RCC 7860 (cell line): ENCODE measurements at regions not wholly inside any gene's neighbourhood (a gene's known extent, or its start where the extent isn't known, plus 50 kb on each side); places are given as distances from the start of the nearest gene placed in this dataset.
"Not testable (repeated sequence)": the region's sequence is repeated elsewhere in the genome, so short reads cannot be mapped to it uniquely, and the experiment has no call there.

Experiments used
- DNase-seq: peaks from one replicate; pipeline ENCODE4 v3.0.0-alpha.2; 2015; ENCODE audit warnings: low spot score
- FAIRE-seq: peaks from 2 replicates; lab custom pipeline; 2012; peaks lifted over from hg19 to GRCh38; lab: Jason Lieb, UNC

DNA sequence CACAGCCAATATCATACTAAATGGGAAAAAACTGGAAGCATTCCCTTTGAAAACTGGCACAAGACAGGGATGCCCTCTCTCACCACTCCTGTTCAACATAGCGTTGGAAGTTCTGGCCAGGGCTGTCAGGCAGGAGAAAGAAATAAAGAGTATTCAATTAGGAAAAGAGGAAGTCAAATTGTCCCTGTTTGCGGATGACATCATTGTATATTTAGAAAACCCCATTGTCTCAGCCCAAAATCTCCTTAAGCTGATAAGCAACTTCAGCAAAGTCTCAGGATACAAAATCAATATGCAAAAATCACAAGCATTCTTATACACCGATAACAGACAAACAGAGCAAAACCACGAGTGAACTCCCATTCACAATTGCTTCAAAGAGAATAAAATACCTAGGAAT, 283.4 kb downstream of the TSN start:
- not testable (repeated sequence) for DNase-seq, FAIRE-seq

DNA sequence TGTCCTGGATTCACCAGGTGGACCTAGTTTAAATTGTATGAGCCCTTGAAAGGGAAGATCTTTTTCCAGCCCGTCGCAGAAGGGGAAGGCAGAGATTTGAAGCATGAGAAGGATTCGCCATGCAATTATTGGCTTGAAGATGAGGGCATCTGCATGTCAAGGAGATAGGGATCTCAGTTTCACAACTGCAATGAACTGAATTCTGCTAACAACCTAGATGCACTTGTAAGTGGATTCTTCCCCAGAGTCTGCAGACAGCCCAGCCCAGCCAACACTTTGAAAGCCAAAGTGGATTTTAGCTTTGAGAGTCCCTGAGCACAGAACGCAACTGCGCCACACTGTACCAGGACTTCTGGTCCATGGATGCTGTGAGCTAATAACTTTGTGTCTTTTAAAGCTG, 286.0 kb downstream of the TSN start:
- FAIRE-seq = no peak
- no peak for DNase-seq

DNA sequence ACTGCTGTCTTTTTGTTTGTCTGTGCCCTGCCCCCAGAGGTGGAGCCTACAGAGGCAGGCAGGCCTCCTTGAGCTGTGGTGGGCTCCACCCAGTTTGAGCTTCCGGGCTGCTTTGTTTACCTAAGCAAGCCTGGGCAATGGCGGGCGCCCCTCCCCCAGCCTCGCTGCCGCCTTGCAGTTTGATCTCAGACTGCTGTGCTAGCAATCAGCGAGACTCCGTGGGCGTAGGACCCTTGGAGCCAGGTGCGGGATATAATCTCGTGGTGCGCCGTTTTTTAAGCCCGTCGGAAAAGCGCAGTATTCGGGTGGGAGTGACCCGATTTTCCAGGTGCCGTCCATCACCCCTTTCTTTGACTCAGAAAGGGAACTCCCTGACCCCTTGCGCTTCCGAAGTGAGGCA, 296.2 kb downstream of the TSN start:
- not testable (repeated sequence) for FAIRE-seq, DNase-seq

DNA sequence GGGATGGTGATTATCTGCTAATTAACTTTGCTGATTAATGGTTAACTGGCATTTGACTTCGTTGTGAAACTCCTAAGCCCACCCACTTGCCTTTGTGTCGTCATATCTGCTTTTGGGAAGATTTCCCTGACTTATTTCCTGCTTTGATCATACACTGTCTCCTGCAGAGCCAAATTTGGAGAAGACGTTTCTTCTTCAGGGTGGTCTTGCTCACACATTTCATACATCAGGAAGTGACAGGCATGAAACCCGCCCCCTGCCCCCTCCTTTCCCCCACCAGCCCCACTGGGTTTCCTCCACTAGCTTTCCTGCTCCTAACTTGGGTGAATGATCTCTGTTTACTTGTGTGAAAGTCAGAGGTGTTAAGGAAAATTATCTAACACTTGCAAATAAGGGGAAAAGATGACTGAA, 300.1 kb downstream of the TSN start:
- no peak for DNase-seq
- FAIRE-seq = no peak

DNA sequence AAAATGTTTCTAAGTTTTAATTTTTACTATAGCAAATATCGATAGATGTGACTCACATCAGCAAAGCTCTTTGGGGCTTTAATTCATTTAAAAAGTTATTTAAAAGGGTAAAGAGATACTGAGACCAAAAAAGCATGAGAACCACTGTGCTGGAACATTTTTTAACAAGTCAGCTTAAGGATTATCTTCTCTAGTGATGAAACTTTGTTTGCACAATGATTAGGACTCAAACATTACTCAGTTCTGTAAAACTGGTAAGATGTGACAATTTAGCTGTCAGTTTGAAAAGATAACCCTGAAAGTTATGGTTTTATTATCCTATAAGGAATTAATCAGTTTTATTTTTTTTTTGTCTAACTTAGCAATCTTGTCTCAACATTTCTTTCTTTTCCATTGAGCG, 301.4 kb downstream of the TSN start:
- DNase-seq = no peak
- FAIRE-seq = no peak

DNA sequence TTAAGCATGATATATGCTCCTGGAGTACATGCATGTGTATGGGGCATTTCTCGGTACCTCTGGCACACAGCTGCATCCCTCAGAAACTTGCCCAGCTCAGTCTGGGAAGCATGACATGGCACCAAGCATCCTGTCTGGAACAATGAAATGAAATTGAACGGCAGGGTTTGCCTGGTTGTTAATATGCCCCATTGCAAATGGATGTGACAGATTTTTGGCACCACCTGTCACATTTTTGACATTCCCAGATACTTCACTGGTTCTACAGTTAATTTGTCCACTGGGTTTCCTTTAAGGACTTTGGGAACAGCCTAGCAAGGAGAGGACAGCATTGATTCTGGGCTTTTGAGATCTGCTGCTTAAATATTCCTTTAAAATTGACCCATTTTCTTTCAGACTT, 305.8 kb downstream of the TSN start:
- FAIRE-seq (no peak), DNase-seq (no peak)

DNA sequence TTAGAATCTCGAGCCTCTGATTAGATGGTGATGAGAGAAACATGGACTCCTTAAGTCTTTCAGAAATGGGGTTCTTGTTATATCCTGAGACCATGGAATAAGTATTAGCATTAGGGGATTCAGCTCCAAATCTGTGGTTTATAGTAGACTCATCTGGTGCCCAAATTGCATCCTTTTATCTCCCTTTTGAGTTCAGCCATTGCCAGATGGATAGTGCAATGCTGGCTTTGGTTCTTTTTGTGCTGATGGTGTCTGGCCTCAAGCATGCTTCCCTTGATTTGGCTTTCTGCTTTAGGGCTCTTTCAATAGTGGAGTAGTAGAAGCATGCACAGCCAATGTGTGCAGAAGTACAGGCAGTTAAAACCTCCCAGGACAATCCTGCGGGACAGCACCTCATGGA, 306.4 kb downstream of the TSN start:
- FAIRE-seq = no peak
- DNase-seq = no peak

DNA sequence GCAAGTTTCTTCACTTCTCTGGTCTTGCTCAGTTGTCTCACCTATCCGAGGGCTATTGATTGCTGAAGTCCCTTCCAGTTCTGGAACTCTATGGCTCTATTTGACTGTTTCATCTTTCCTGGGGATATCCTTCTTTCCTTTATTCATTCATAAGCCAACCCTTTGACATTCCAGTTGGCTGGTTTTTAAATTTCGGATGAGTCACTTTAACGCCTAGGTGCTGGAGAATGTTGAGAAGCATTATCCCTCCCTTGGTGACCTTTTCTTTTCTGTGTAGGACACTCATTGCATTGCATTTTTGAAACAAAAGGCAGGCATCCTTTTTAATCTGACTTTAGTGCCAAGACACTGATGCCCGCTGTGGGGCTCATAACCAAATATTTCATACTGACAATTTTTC, 307.1 kb downstream of the TSN start:
- DNase-seq (no peak), FAIRE-seq (no peak)

DNA sequence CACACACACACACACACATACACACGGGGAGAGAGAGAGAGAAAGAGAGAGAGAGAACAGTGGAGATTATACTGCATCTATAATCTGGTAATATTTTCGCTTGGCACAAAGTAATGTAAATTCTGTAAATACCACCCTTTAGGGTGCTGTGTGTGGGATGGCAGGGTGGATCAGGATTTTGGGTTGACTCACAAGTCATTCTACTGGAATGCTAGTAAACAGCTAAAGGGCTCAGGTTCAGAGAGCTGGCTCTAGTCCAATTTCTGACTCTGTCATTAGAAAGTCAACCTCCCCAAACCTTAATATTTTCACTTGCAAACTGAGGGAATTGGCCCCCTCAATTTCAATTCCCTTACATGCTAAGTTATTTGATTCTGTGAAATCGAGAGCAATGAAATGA, 308.3 kb downstream of the TSN start:
- DNase-seq = no peak
- FAIRE-seq = no peak

DNA sequence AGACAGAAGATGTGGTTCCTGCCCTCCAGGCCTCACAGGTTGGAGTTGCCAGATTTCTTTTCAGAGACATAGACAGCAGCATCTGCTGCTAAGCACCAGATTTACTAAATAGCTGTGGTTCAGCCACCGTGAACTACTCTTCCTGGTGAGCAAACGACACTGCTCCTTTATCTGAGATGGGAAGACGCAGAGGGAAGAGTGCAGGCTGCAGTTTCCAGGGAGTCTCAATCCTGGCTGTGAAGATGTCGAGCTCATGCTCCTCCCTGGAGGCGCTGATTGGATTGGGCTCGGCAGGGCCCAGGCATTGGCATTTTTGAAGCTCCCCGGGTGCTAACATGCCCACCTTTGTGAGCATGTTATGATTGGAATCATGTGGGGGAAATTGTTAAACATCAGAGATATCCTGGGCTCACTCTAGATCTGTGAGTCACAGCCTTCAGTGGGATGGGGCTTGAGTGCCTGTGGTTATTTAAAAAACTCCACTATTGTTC, 314.8 kb downstream of the TSN start:
- FAIRE-seq (no peak), DNase-seq (no peak)

DNA sequence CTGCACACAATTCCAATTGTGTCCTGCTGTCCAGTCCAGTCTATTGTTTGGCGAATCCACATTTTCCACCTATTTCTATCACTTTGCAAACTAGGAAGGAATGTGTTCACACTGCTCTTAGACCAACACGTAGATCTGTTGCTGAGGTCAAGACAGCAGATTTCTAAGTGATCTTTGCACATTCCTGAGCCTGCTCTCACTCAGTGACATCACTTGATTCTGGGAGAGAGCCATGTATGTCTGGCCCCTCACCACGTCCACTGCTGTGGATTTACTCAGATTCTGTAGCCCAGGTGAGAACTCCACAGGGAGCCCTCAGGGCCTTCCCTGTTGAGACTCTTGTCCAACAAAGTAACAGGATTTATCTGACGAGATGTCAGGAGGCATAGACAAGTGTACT, 317.2 kb downstream of the TSN start:
- no peak for DNase-seq
- FAIRE-seq = no peak

DNA sequence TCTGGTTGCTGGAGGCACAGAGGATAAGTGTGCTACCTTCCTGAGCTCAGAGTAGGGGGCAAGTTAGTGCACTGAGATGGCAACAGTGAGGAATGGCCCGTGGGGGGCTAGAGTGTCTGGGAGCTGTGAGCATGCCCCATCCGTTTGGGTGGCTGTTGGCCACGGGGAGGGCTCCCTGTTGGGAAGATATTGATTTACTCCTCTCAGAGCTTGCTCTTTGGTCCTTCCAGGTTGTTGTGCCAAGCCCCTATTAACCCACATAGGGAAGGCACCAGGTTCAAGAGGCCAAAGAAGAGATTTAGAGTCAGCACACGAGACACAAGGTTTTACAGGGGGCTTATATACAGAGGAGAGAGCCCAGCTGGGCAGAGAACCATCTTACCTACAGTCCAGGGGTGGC, 318.8 kb downstream of the TSN start:
- DNase-seq (no peak), FAIRE-seq (no peak)

DNA sequence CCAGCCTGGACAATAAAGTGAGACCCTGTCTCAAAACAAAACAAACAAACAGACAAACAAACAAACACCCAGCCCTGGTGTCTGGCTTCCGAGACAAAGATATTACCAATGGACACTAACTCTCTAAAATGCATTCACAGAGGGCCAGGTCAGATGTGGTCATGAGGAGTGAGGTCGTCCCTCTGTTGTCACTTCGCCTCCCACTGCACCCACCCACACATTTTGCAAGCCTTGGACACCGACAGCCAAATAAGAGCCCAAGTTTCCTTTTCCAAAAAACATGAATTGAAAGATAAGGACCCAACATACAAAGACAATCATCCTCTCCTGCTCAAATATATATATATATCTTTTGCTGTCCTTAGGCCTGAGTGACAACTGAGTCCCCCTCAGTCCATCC, 319.9 kb downstream of the TSN start:
- DNase-seq = no peak
- FAIRE-seq = no peak

DNA sequence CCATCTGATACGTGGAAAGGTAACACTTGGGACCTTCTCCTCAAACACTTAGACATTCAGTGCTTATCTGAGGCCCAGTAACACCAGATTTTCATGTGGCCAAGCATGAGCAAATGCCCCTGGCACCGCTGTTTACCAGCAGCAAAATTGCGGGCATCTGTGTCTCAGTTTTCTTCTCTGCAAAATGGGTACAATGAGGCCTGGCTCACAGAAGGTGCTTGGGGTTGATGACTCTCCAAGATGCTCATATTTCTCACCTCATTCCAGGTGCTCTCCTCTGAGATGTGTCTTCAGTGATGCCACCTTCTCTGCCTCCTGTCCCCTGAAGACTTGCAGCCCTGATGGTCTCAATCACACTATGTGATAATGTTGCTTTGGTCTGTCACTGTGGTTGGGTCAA, 321.7 kb downstream of the TSN start:
- no peak for DNase-seq
- FAIRE-seq = no peak

DNA sequence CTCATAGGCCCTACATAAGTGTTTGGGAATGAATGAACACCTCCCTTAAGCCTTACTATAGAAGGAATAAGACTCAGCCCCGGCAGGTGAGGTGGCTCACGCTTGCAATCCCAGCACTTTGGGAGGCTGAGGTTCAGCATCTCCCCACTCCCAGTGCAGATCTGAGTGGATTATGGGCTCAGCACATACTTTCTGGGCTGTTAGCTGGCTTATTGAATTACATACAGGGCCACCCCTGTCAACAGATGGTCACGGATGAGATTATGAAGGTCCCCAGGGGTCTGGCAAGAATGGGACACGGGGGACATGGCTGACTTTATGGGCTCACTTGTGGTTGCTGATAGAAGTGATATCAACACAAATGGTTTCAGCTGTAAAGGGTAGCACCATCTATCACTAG, 322.3 kb downstream of the TSN start:
- FAIRE-seq (no peak), DNase-seq (no peak)

DNA sequence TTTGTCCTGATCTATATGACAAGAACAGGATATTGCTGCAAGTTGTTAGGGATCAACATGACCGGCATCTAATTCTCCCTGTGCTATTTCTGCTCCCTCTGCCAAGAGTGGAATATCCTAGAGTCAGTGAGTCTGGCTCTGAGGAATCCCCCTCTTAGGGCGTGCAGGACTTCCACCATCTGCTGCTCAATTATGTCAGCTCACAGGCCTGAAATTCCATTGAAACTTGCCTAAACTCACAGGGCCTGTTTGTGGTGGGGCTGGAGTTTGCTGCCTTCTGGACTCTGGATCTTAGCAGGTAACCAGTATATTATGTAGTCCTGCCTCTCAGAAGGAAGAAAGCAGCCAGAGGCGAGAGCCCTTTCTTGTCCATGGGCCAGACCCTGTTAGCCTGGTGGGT, 323.0 kb downstream of the TSN start:
- no peak for DNase-seq
- FAIRE-seq = no peak

DNA sequence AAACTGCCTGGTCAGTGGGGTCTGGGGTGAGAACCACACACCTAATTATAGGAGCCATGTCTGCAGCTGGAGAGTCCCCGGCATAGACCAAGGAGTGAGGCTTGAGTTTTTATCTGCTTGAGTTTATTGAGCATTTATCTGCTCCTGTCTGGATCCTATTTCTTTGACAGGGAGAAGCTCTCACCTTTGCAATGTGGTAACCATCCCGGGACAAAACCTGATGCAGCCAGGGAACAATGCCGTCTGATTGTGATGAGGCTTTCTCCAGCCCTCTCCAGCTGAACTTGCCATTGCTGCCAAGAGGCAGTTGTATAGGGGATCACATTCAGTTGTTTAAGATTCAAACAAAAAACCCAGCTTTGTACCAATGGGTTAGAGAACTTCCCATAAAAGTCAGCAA, 324.4 kb downstream of the TSN start:
- no peak for FAIRE-seq

DNA sequence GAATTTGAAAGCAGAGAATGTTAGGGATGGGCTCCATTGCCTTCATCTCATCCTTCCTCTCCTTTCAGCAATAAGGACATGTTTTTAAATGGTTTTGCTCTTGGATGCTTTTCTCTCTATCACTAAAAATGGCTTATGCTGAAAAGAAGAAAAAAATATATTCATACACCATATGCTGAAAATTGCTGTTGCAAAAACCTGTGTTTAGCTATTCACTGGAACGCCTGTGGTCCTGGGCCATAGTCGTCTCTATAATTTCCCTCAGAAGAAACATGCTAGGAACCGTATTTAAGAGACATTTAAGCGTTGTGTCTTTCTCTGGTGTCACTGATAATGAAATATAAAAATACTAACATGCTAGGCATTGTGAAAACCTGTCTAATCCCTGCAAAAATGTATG, 324.9 kb downstream of the TSN start:
- FAIRE-seq (no peak), DNase-seq (no peak)

More for the DNA sequence above, 324.4 kb downstream of the TSN start:
- no peak for DNase-seq

DNA sequence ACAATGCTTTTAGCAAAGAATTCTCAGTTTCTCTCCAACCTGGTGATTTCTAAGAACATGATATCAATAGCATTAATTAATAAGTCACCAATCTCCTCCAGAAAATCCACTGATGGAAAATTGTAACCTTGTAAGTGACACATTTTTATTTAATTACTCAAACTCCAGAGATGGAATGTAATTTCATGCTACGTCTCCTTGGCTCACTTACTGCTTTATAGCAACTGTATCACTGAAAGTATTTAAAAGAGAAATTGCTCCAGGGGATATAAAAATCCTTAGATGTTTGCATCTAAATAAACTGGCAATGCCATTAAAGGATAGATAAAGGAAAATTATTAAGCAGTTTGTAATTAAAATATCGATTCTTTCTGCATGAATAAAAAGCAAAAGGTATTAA, 325.4 kb downstream of the TSN start:
- FAIRE-seq (no peak), DNase-seq (no peak)

DNA sequence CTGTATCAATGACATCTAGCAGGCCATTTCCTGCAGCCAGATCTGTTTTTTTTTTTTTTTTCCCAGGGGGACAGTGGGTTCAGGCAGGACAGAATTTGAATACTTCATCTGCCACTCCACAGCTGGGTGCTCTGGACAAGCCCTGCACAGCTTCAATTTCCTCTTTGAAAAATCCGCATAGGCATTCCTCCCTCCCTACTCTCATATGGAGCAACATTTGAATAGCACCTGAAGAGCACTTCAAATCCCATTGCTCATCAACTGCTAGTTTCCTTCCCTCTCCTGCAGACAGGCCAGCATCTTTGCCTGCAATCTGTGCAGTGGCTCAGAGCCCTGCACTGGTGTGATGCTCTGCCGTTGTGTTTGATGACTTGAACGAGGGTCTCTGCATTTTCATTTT, 326.3 kb downstream of the TSN start:
- no peak for DNase-seq

DNA sequence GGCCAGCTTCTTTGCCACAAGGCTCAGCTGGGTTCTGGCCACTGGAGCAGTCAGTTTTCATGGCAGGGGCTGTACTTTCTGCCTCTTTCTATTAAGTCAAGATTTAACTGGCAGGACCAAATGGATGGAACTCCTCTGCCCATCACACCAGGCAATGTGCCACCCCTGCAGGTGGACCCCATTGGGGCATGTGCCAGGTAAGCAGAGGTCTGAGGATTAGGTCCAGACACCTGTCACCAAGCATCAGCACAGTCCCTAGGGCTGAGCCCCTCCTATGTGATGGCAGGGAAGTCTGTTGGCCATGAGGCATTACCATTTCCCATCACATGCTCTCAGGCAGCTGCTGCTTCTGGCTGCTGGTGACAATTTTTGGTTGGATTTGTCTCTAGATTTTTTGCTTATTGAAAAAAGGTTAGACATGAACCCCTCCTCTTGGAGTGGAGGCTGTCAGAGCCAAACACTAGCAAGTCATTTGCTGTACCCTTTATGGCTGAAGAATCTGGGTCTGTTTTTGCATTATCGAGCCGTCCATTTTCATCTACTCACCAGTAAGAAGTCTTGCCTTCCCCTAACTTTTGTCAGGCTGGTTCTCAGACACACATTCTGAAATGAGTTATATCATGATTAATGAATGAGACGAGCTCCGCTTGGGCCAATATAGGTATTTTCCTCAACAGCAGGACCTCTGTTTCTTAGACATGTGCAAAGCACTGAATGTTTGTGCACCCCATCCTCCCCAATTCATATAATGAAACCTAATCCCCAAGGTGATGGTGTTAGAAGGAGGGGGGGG, 328.0 kb downstream of the TSN start:
- no peak for FAIRE-seq
- DNase-seq = no peak

More for the DNA sequence above, 326.3 kb downstream of the TSN start:
- FAIRE-seq = no peak

DNA sequence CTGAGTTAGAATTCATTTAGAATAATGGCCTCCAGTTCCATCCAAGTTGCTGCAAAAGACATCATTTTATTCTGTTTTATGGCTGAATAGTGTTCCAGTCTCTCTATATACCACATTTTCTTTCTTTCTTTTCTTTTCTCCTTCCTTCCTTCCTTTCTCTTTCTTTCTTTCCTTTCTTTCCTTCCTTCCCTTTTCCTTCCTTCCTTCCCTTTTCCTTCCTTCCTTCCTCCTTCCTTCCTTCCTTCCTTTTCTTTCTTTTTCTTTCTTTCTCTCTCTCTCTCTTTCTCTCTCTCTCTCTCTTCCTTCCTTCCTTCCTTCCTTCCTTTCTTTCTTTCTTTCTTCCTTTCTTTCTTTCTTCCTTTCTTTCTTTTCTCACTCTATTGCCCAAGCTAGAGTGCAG, 330.2 kb downstream of the TSN start:
- DNase-seq, FAIRE-seq: not testable (repeated sequence)

DNA sequence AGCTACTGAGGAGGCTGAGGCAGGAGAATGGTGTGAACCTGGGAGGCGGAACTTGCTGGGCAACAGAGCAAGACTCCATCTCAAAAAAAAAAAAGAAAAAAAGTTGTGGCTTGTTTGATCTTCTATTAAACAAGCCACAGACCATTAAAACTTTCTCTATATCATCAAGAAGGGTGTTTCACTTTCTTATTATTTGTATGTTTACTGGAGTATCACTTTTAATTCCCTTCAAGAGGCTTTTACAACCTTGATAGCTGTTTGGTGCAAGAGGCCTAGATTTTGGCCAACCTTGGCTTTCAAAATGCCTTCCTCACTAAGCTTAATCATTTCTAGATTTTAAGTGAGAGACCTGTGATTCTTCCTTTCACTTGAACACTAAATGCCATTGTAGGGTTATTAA, 339.1 kb downstream of the TSN start:
- FAIRE-seq (no peak), DNase-seq (no peak)
